ENCODE measurements at regions not wholly inside any gene's neighbourhood (a gene's known extent, or its start where the extent isn't known, plus 50 kb on each side); places are given as distances from the start of the nearest gene placed in this dataset.

DNA sequence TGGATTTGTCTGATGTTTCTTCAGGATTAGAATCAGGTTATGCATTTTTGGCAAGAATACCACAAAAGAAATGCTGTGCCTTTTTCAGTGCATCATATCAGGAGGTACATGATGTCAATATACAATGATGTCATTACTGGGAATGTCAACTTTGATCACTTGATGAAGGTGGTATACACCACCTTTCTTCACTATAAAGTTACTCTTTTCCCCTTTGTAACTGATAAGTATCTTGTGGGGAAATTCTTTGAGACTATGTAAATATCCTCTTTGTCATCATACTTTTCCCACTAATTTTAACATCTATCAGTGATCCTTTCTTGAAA, 65.9 kb upstream of the TCF7L2 start:
- TF ChIP-seq ZNF384 (IDR thresholded peaks at IDR 0.05) (no peak), FOXM1 (IDR thresholded peaks at IDR 0.05; ENCODE audit: borderline replicate concordance) (no peak), FOXK2 (IDR thresholded peaks at IDR 0.05) (no peak), FOXA1 (IDR thresholded peaks at IDR 0.05) (no peak)

All from HEK293T (cell line).